Suppressor macrophage treated with lipopolysaccharide for 1 hour (primary cell): ENCODE measurements at regions not wholly inside any gene's neighbourhood (a gene's known extent, or its start where the extent isn't known, plus 50 kb on each side); places are given as distances from the start of the nearest gene placed in this dataset.

Experiments
- DNase-seq, 3 donors: peaks; one replicate each; pipeline ENCODE4 v3.0.0-alpha.2; 2020 to 2022

GRCh38 chr18:37619964-37620363 lies 54.4 kb upstream of the CELF4 start:
- DNase-seq, result no peak

GRCh38 chr18:37617623-37618022 lies 52.0 kb upstream of the CELF4 start:
- no peak for DNase-seq
